ENCODE measurements at regions not wholly inside any gene's neighbourhood (a gene's known extent, or its start where the extent isn't known, plus 50 kb on each side); places are given as distances from the start of the nearest gene placed in this dataset.
"Not testable (repeated sequence)": the region's sequence is repeated elsewhere in the genome, so short reads cannot be mapped to it uniquely, and the experiment has no call there.

- no peak for ATAC-seq
- Mint-ChIP-seq H3K9me3 (peaks cover 0 to 8% of the 10 kb centered on the region in 2 donors), H3K4me3 (no peak overlapping the region), H3K4me1 (no peaks in the 10 kb centered on the region), H3K27me3 (no peaks in the 10 kb centered on the region), H3K27ac (no peak overlapping the region)
- no peak for DNase-seq
Observed at GRCh38 chr6:121711472-121711871, 276.0 kb downstream of the GJA1 start.

GRCh38 chr6:121717686-121718085, 282.2 kb downstream of the GJA1 start:
- Mint-ChIP-seq H3K27me3 (no peaks in the 10 kb centered on the region), H3K27ac (no peak overlapping the region), H3K9me3 (peaks cover 13 to 24% of the 10 kb centered on the region in 2 donors), H3K4me1 (no peaks in the 10 kb centered on the region), H3K4me3 (no peak overlapping the region)
- DNase-seq (no peak), ATAC-seq (no peak)

- H3K27me3 Mint-ChIP-seq, H3K4me1 Mint-ChIP-seq, ATAC-seq, H3K4me3 Mint-ChIP-seq, DNase-seq, H3K27ac Mint-ChIP-seq: not testable (repeated sequence)
- peaks cover 13 to 24% of the 10 kb centered on the region in 2 donors for H3K9me3 Mint-ChIP-seq
Observed at GRCh38 chr6:121720867-121721266, 285.4 kb downstream of the GJA1 start.

- Mint-ChIP-seq H3K27me3 (no peaks in the 10 kb centered on the region), H3K4me3 (no peak overlapping the region), H3K27ac (no peak overlapping the region), H3K9me3 (peaks cover 13 to 17% of the 10 kb centered on the region in 2 donors), H3K4me1 (no peaks in the 10 kb centered on the region)
- no peak for ATAC-seq
- no peak for DNase-seq
Observed at GRCh38 chr6:121723623-121724022, 288.2 kb downstream of the GJA1 start.

GRCh38 chr6:121724576-121724975, 289.1 kb downstream of the GJA1 start:
- DNase-seq (no peak), ATAC-seq (no peak)
- no peaks in the 10 kb centered on the region for H3K4me1 Mint-ChIP-seq
- H3K27ac Mint-ChIP-seq = peak overlapping the region in 1 of 2 donors; percentile 73
- no peak overlapping the region for H3K4me3 Mint-ChIP-seq
- peaks cover 13 to 17% of the 10 kb centered on the region in 2 donors for H3K9me3 Mint-ChIP-seq
- no peaks in the 10 kb centered on the region for H3K27me3 Mint-ChIP-seq

GRCh38 chr6:121726596-121726995, 291.1 kb downstream of the GJA1 start:
- Mint-ChIP-seq H3K27me3 (no peaks in the 10 kb centered on the region), H3K9me3 (peaks cover 5 to 12% of the 10 kb centered on the region in 2 donors), H3K4me3 (no peak overlapping the region), H3K27ac (no peak overlapping the region), H3K4me1 (no peaks in the 10 kb centered on the region)
- no peak for ATAC-seq
- no peak for DNase-seq

- Mint-ChIP-seq H3K4me1 (no peaks in the 10 kb centered on the region), H3K27me3 (no peaks in the 10 kb centered on the region), H3K4me3 (no peak overlapping the region), H3K9me3 (peaks cover 0 to 12% of the 10 kb centered on the region in 2 donors), H3K27ac (no peak overlapping the region)
- no peak for ATAC-seq
- no peak for DNase-seq
Observed at GRCh38 chr6:121730616-121731015, 295.2 kb downstream of the GJA1 start.

GRCh38 chr6:121731381-121731780, 295.9 kb downstream of the GJA1 start:
- DNase-seq = no peak
- Mint-ChIP-seq H3K9me3 (peaks cover 0 to 12% of the 10 kb centered on the region in 2 donors), H3K4me1 (no peaks in the 10 kb centered on the region), H3K27me3 (no peaks in the 10 kb centered on the region), H3K27ac (no peak overlapping the region), H3K4me3 (no peak overlapping the region)
- no peak for ATAC-seq

GRCh38 chr6:121732641-121733040, 297.2 kb downstream of the GJA1 start:
- no peak for ATAC-seq
- DNase-seq = no peak

GRCh38 chr6:121733234-121733633, 297.8 kb downstream of the GJA1 start:
- Mint-ChIP-seq H3K27ac (no peak overlapping the region), H3K9me3 (peaks cover 0 to 12% of the 10 kb centered on the region in 2 donors), H3K27me3 (no peaks in the 10 kb centered on the region), H3K4me1 (no peaks in the 10 kb centered on the region), H3K4me3 (no peak overlapping the region)
- ATAC-seq = no peak
- no peak for DNase-seq

More at GRCh38 chr6:121732641-121733040, 297.2 kb downstream of the GJA1 start:
- no peak overlapping the region for H3K27ac Mint-ChIP-seq
- H3K27me3 Mint-ChIP-seq = no peaks in the 10 kb centered on the region
- no peak overlapping the region for H3K4me3 Mint-ChIP-seq
- peaks cover 0 to 12% of the 10 kb centered on the region in 2 donors for H3K9me3 Mint-ChIP-seq
- no peaks in the 10 kb centered on the region for H3K4me1 Mint-ChIP-seq

GRCh38 chr6:121740188-121740587, 304.7 kb downstream of the GJA1 start:
- H3K27me3 Mint-ChIP-seq, H3K27ac Mint-ChIP-seq, H3K4me1 Mint-ChIP-seq, DNase-seq, H3K4me3 Mint-ChIP-seq, H3K9me3 Mint-ChIP-seq, ATAC-seq: not testable (repeated sequence)

- Mint-ChIP-seq H3K4me3 (no peak overlapping the region), H3K27me3 (no peaks in the 10 kb centered on the region), H3K4me1 (no peaks in the 10 kb centered on the region), H3K27ac (no peak overlapping the region), H3K9me3 (no peaks in the 10 kb centered on the region)
- ATAC-seq = no peak
- DNase-seq = no peak
Observed at GRCh38 chr6:121743691-121744090, 308.2 kb downstream of the GJA1 start.

- Mint-ChIP-seq H3K4me3 (no peak overlapping the region), H3K27me3 (no peaks in the 10 kb centered on the region), H3K9me3 (peaks cover 0 to 8% of the 10 kb centered on the region in 2 donors), H3K4me1 (no peaks in the 10 kb centered on the region), H3K27ac (no peak overlapping the region)
- DNase-seq (no peak), ATAC-seq (no peak)
Observed at GRCh38 chr6:121748376-121748775, 312.9 kb downstream of the GJA1 start.

- no peaks in the 10 kb centered on the region for H3K4me1 Mint-ChIP-seq
- H3K9me3 Mint-ChIP-seq = peaks cover 0 to 8% of the 10 kb centered on the region in 2 donors
- peak overlapping the region in 1 of 2 donors; percentile 29 for H3K27ac Mint-ChIP-seq
- ATAC-seq (no peak), DNase-seq (no peak)
- no peaks in the 10 kb centered on the region for H3K27me3 Mint-ChIP-seq
- H3K4me3 Mint-ChIP-seq = no peak overlapping the region
Observed at GRCh38 chr6:121748850-121749249, 313.4 kb downstream of the GJA1 start.

GRCh38 chr6:121755485-121755884, 320.0 kb downstream of the GJA1 start:
- Mint-ChIP-seq H3K27me3 (no peaks in the 10 kb centered on the region), H3K4me1 (no peaks in the 10 kb centered on the region), H3K27ac (no peak overlapping the region), H3K4me3 (no peak overlapping the region), H3K9me3 (peaks cover 0 to 12% of the 10 kb centered on the region in 2 donors)
- DNase-seq (no peak), ATAC-seq (no peak)

- Mint-ChIP-seq H3K4me1 (no peaks in the 10 kb centered on the region), H3K4me3 (no peak overlapping the region), H3K27ac (no peak overlapping the region), H3K9me3 (peaks cover 4 to 6% of the 10 kb centered on the region in 2 donors), H3K27me3 (no peaks in the 10 kb centered on the region)
- ATAC-seq (no peak), DNase-seq (no peak)
Observed at GRCh38 chr6:121756666-121757065, 321.2 kb downstream of the GJA1 start.

- no peak overlapping the region for H3K4me3 Mint-ChIP-seq
- H3K27me3 Mint-ChIP-seq = no peaks in the 10 kb centered on the region
- no peak overlapping the region for H3K27ac Mint-ChIP-seq
- H3K4me1 Mint-ChIP-seq = no peaks in the 10 kb centered on the region
- no peak for ATAC-seq
- peaks cover 4 to 13% of the 10 kb centered on the region in 2 donors for H3K9me3 Mint-ChIP-seq
- no peak for DNase-seq
Observed at GRCh38 chr6:121759370-121759769, 323.9 kb downstream of the GJA1 start.
